ENCODE measurements at regions not wholly inside any gene's neighbourhood (a gene's known extent, or its start where the extent isn't known, plus 50 kb on each side); places are given as distances from the start of the nearest gene placed in this dataset.

- TF ChIP-seq CTCF (IDR thresholded peaks at IDR 0.05) = no peak
- no peak for TF ChIP-seq POLR2A (IDR thresholded peaks at IDR 0.05)
These were observed 84.3 kb upstream of the BCOR start for GRCh38 chrX:40182095-40182494.

Data from testis (tissue), 2 donors.